ENCODE measurements at regions not wholly inside any gene's neighbourhood (a gene's known extent, or its start where the extent isn't known, plus 50 kb on each side); places are given as distances from the start of the nearest gene placed in this dataset.
"Not testable (repeated sequence)": the region's sequence is repeated elsewhere in the genome, so short reads cannot be mapped to it uniquely, and the experiment has no call there.

- TF ChIP-seq EP300 (IDR thresholded peaks at IDR 0.05) (no peak), CTCF (IDR thresholded peaks at IDR 0.05) (no peak), POLR2AphosphoS5 (IDR thresholded peaks at IDR 0.05) (no peak), POLR2A (IDR thresholded peaks at IDR 0.05) (no peak)
- Histone ChIP-seq H3K9me3 (no peaks in the 10 kb centered on the region), H3K4me1 (no peaks in the 10 kb centered on the region), H3K36me3 (no peaks in the 10 kb centered on the region), H3K27me3 (no peaks in the 10 kb centered on the region), H3K27ac (no peak overlapping the region), H3K4me3 (no peak overlapping the region)
- no peak for DNase-seq
- WGBS, 5 donors, result 71 to 90% (median 83%) methylated on average over 2 of the region's 2 CpGs
- intact Hi-C loops (cut with DNase I; ENCODE audit: low total_unique reads), result no loop called here
Measured at GRCh38 chr9:95689669-95690068, 172.9 kb upstream of the PTCH1 start.

GRCh38 chr9:95684516-95684915 lies 167.7 kb upstream of the PTCH1 start:
- H3K9me3 ChIP-seq, result no peaks in the 10 kb centered on the region
- DNase-seq, result no peak
- no peaks in the 10 kb centered on the region for H3K36me3 ChIP-seq
- intact Hi-C loops (cut with DNase I; ENCODE audit: low total_unique reads), result no loop called here
- H3K4me1 ChIP-seq, result no peaks in the 10 kb centered on the region
- no peak overlapping the region for H3K4me3 ChIP-seq
- TF ChIP-seq POLR2AphosphoS5 (IDR thresholded peaks at IDR 0.05) (no peak), EP300 (IDR thresholded peaks at IDR 0.05) (no peak), CTCF (IDR thresholded peaks at IDR 0.05) (no peak), POLR2A (IDR thresholded peaks at IDR 0.05) (no peak)
- 66 to 85% (median 69%) methylated on average over 2 of the region's 2 CpGs for WGBS, 5 donors
- no peak overlapping the region for H3K27ac ChIP-seq
- no peaks in the 10 kb centered on the region for H3K27me3 ChIP-seq

GRCh38 chr9:95680306-95680705 lies 163.5 kb upstream of the PTCH1 start:
- H3K4me1 ChIP-seq; DNase-seq; H3K27ac ChIP-seq; intact Hi-C loops (cut with DNase I; ENCODE audit: low total_unique reads); H3K36me3 ChIP-seq; H3K4me3 ChIP-seq; H3K9me3 ChIP-seq; H3K27me3 ChIP-seq: not testable (repeated sequence)
- WGBS, 5 donors, result 93 to 98% (median 95%) methylated on average over 14 to 25 of the region's 26 CpGs

- WGBS, 5 donors, result 92 to 97% (median 96%) methylated on average over 8 of the region's 8 CpGs
- intact Hi-C loops (cut with DNase I; ENCODE audit: low total_unique reads), result no loop called here
- Histone ChIP-seq H3K4me1 (no peaks in the 10 kb centered on the region), H3K9me3 (no peaks in the 10 kb centered on the region), H3K27ac (no peak overlapping the region), H3K36me3 (no peaks in the 10 kb centered on the region), H3K4me3 (no peak overlapping the region), H3K27me3 (no peaks in the 10 kb centered on the region)
- no peak for DNase-seq
- TF ChIP-seq EP300 (IDR thresholded peaks at IDR 0.05) (no peak), CTCF (IDR thresholded peaks at IDR 0.05) (no peak), POLR2A (IDR thresholded peaks at IDR 0.05) (no peak), POLR2AphosphoS5 (IDR thresholded peaks at IDR 0.05) (no peak)
Measured at GRCh38 chr9:95679874-95680273, 163.1 kb upstream of the PTCH1 start.

- intact Hi-C loops (cut with DNase I; ENCODE audit: low total_unique reads), result no loop called here
Measured at GRCh38 chr9:95678759-95679158, 162.0 kb upstream of the PTCH1 start.

More at GRCh38 chr9:95678759-95679158, 162.0 kb upstream of the PTCH1 start:
- Histone ChIP-seq H3K4me1 (no peaks in the 10 kb centered on the region), H3K4me3 (no peak overlapping the region), H3K27me3 (no peaks in the 10 kb centered on the region), H3K27ac (no peak overlapping the region), H3K36me3 (no peaks in the 10 kb centered on the region), H3K9me3 (no peaks in the 10 kb centered on the region)
- no peak for DNase-seq
- WGBS, 5 donors, result 78 to 94% (median 89%) methylated on average over 2 of the region's 2 CpGs
- no peak for TF ChIP-seq POLR2AphosphoS5 (IDR thresholded peaks at IDR 0.05)
- no peak for TF ChIP-seq CTCF (IDR thresholded peaks at IDR 0.05)
- no peak for TF ChIP-seq EP300 (IDR thresholded peaks at IDR 0.05)
- TF ChIP-seq POLR2A (IDR thresholded peaks at IDR 0.05), result no peak
